Loucy (cell line): ENCODE measurements at regions not wholly inside any gene's neighbourhood (a gene's known extent, or its start where the extent isn't known, plus 50 kb on each side); places are given as distances from the start of the nearest gene placed in this dataset.

ENCODE experiments used
- EZH2phosphoT487 ChIP-seq: fragments of 200-600 bp; IDR thresholded peaks from 2 replicates; pipeline ENCODE4 v1.6.1; 2018; ENCODE audit warnings: antibody characterized with exemption, mild to moderate bottlenecking, moderate library complexity, borderline replicate concordance
- TF ChIP-seq, protein P1 (sequence below): fragments of 200-600 bp; sonication (generic); conservative IDR thresholded peaks from 2 replicates; pipeline ENCODE4 v1.5.1; 2014; ENCODE audit warnings: mild to moderate bottlenecking, antibody characterized with exemption, low read length

GRCh38 chr2:71813807-71814470, 333.7 kb downstream of the CYP26B1 start:
- TF ChIP-seq, protein P1, sequence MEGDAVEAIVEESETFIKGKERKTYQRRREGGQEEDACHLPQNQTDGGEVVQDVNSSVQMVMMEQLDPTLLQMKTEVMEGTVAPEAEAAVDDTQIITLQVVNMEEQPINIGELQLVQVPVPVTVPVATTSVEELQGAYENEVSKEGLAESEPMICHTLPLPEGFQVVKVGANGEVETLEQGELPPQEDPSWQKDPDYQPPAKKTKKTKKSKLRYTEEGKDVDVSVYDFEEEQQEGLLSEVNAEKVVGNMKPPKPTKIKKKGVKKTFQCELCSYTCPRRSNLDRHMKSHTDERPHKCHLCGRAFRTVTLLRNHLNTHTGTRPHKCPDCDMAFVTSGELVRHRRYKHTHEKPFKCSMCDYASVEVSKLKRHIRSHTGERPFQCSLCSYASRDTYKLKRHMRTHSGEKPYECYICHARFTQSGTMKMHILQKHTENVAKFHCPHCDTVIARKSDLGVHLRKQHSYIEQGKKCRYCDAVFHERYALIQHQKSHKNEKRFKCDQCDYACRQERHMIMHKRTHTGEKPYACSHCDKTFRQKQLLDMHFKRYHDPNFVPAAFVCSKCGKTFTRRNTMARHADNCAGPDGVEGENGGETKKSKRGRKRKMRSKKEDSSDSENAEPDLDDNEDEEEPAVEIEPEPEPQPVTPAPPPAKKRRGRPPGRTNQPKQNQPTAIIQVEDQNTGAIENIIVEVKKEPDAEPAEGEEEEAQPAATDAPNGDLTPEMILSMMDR, result no peak
- no peak for TF ChIP-seq EZH2phosphoT487
